ENCODE measurements at regions not wholly inside any gene's neighbourhood (a gene's known extent, or its start where the extent isn't known, plus 50 kb on each side); places are given as distances from the start of the nearest gene placed in this dataset.

DNA sequence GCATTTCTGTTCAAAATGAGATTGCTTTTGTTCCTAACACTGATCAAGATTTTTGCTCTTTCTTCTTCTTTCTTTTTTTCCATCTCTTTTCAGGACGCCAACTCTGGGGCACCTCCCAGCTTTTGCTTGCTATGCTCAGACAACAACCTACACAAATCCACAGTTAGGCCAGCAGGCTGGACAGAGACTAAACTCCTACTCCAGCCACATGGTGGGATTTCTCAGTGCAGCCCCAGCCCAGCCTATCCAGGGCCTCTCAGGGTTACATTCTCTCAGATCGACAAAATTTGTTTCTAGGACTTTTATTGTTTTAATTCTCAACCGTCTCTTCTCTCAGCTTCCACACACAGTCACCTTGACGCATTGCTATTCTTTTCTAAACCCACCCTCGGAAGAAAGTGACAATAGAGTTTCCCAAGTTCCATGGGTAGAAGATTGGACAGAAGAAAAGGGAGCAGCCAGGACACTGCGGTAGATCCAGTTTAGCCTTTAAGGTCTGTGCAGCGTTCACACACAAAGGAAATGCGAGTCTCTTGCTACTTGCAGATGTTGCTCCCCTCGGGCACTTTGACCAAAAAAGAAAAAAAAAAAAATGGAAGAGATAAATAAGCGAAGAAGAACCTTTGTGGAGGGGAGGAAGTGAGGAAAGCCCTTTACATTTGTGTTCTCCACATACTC is 588.6 kb upstream of the GRAMD2B start:
- ChIA-PET POLR2A (no interaction called here), CTCF (ENCODE audit: unreplicated experiment) (no interaction called here)
- no peak for TF ChIP-seq EZH2phosphoT487 (IDR thresholded peaks at IDR 0.05; ENCODE audit: borderline replicate concordance, low read depth, low read length)
- TF ChIP-seq, protein P1, sequence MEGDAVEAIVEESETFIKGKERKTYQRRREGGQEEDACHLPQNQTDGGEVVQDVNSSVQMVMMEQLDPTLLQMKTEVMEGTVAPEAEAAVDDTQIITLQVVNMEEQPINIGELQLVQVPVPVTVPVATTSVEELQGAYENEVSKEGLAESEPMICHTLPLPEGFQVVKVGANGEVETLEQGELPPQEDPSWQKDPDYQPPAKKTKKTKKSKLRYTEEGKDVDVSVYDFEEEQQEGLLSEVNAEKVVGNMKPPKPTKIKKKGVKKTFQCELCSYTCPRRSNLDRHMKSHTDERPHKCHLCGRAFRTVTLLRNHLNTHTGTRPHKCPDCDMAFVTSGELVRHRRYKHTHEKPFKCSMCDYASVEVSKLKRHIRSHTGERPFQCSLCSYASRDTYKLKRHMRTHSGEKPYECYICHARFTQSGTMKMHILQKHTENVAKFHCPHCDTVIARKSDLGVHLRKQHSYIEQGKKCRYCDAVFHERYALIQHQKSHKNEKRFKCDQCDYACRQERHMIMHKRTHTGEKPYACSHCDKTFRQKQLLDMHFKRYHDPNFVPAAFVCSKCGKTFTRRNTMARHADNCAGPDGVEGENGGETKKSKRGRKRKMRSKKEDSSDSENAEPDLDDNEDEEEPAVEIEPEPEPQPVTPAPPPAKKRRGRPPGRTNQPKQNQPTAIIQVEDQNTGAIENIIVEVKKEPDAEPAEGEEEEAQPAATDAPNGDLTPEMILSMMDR (conservative IDR thresholded peaks at IDR 0.05; ENCODE audit: low read length) = no peak
- H3K9me3 ChIP-seq (ENCODE audit: low read length) = no peaks in the 10 kb centered on the region
- DNase-seq (ENCODE audit: low spot score) = no peak
- BruUV-seq (replicated peaks) = no TSS peak
- H2AFZ ChIP-seq (ENCODE audit: low read length) = no peak overlapping the region
- H3K4me3 ChIP-seq (ENCODE audit: low read depth, low read length, poor library complexity, severe bottlenecking) = no peak overlapping the region
- H4K20me1 ChIP-seq (ENCODE audit: insufficient read depth, low read length) = no peaks in the 10 kb centered on the region
- no peak overlapping the region for H3K27ac ChIP-seq (ENCODE audit: low read depth, low read length, poor library complexity, severe bottlenecking)
- no peaks in the 10 kb centered on the region for H3K79me2 ChIP-seq (ENCODE audit: insufficient read depth, low read depth, low read length)
- no peak overlapping the region for H3K4me2 ChIP-seq (ENCODE audit: low read length)
- intact Hi-C loops (cut with micrococcal nuclease; ENCODE audit: unreplicated experiment) = no loop called here
- H3K9me2 ChIP-seq (ENCODE audit: insufficient read depth, low read length) = no peaks in the 10 kb centered on the region
- H3K36me3 ChIP-seq (ENCODE audit: insufficient read depth, low read length) = no peaks in the 10 kb centered on the region
- H3K4me1 ChIP-seq (ENCODE audit: insufficient read depth, low read length, poor library complexity, severe bottlenecking) = no peaks in the 10 kb centered on the region

DNA sequence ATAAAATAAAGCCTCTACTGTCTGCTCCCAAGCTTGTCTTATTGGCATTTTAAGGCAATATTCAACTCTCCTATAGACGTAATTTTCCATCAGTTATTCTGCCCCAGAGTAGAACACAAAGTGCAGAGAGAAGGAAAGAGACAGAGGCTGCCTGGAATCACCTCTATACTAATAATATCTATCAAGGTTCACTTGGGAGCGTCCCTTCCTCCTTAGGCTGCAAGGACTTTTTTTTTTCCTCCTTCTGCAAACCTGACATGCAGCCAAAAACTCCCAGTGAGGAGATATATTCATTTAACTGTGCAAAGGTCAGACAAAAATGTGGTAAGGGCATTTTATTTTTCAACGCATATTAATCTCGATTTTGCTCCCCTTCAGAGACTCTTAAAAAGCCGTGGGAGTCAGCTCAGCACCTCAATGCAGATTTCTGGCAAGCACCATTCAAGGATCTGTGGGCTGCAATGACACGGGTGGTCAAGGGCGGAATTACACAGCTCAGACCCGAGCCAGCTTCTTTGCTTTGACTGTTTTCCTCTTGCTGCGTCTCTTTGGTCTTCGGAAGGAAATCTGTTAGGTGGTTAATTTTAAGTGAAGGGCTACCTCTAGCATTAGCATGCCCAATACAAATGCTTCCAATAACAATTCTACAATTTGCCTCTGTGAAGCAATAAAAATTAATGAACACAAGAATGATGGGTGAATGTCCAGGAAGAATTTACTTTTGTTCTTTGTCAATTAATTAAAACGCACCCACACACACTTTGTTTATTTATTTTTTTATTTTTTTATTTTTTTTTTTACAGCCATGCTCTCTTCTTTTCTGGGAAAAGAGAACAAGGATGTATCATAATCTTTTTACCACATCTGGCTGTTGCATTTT is 587.7 kb upstream of the GRAMD2B start:
- no TSS peak for BruUV-seq (replicated peaks)
- Histone ChIP-seq H4K20me1 (ENCODE audit: insufficient read depth, low read length) (no peaks in the 10 kb centered on the region), H3K9me3 (ENCODE audit: low read length) (no peaks in the 10 kb centered on the region), H3K4me2 (ENCODE audit: low read length) (peak overlapping the region; percentile 47; the same call in 1 of the 2 replicates), H2AFZ (ENCODE audit: low read length) (0 out of 2 replicates have a peak overlapping the region, but pooled peaks have one; percentile 34), H3K4me3 (ENCODE audit: low read depth, low read length, poor library complexity, severe bottlenecking) (no peak overlapping the region), H3K36me3 (ENCODE audit: insufficient read depth, low read length) (no peaks in the 10 kb centered on the region), H3K27ac (ENCODE audit: low read depth, low read length, poor library complexity, severe bottlenecking) (no peak overlapping the region), H3K9me2 (ENCODE audit: insufficient read depth, low read length) (no peaks in the 10 kb centered on the region), H3K4me1 (ENCODE audit: insufficient read depth, low read length, poor library complexity, severe bottlenecking) (no peaks in the 10 kb centered on the region), H3K79me2 (ENCODE audit: insufficient read depth, low read depth, low read length) (no peaks in the 10 kb centered on the region)
- POLR2A ChIA-PET = interaction anchor here (0.5 to 0.6 kb wide), 3 partner anchors 85 to 1854 kb away, joined by 3 read pairs; no protein-coding TSS in a partner anchor
- peak; percentile 44 for DNase-seq (ENCODE audit: low spot score)
- TF ChIP-seq, protein P1 (conservative IDR thresholded peaks at IDR 0.05; ENCODE audit: low read length) = peak; percentile 70
- TF ChIP-seq EZH2phosphoT487 (IDR thresholded peaks at IDR 0.05; ENCODE audit: borderline replicate concordance, low read depth, low read length) = no peak
- CTCF ChIA-PET (ENCODE audit: unreplicated experiment) = no interaction called here
- intact Hi-C loops (cut with micrococcal nuclease; ENCODE audit: unreplicated experiment) = no loop called here

DNA sequence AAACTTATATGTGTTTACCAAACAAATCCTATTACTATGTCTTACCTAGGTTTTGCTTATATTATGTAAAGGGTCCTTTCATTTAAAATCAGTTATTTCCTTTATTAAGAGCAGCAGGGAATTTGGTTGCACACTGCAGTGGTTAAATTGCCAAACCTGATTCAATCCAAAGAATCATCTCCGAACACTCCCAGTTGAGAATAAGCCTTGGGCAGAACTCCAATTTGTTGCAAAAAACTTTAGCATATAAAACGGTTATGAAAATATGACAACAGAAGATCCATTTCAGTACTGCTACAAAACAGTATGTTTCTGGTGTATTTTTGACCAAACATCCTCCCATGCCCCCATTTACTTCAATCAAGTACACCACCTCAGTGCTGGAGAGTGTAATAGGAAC is 587.0 kb upstream of the GRAMD2B start:
- Histone ChIP-seq H3K36me3 (ENCODE audit: insufficient read depth, low read length) (no peaks in the 10 kb centered on the region), H3K4me3 (ENCODE audit: low read depth, low read length, poor library complexity, severe bottlenecking) (no peak overlapping the region), H3K79me2 (ENCODE audit: insufficient read depth, low read depth, low read length) (no peaks in the 10 kb centered on the region), H3K9me3 (ENCODE audit: low read length) (no peaks in the 10 kb centered on the region), H3K4me2 (ENCODE audit: low read length) (no peak overlapping the region), H3K27ac (ENCODE audit: low read depth, low read length, poor library complexity, severe bottlenecking) (no peak overlapping the region), H3K4me1 (ENCODE audit: insufficient read depth, low read length, poor library complexity, severe bottlenecking) (no peaks in the 10 kb centered on the region), H2AFZ (ENCODE audit: low read length) (no peak overlapping the region), H3K9me2 (ENCODE audit: insufficient read depth, low read length) (no peaks in the 10 kb centered on the region), H4K20me1 (ENCODE audit: insufficient read depth, low read length) (no peaks in the 10 kb centered on the region)
- CTCF ChIA-PET (ENCODE audit: unreplicated experiment) = no interaction called here
- BruUV-seq (replicated peaks) = no TSS peak
- DNase-seq (ENCODE audit: low spot score) = no peak
- POLR2A ChIA-PET = no interaction called here
- TF ChIP-seq, protein P1 (conservative IDR thresholded peaks at IDR 0.05; ENCODE audit: low read length) = no peak
- TF ChIP-seq EZH2phosphoT487 (IDR thresholded peaks at IDR 0.05; ENCODE audit: borderline replicate concordance, low read depth, low read length) = no peak
- intact Hi-C loops (cut with micrococcal nuclease; ENCODE audit: unreplicated experiment) = no loop called here
